Liver (tissue), 3 donors: ENCODE measurements at regions not wholly inside any gene's neighbourhood (a gene's known extent, or its start where the extent isn't known, plus 50 kb on each side); places are given as distances from the start of the nearest gene placed in this dataset.

ENCODE experiments used
- ATF3 ChIP-seq: IDR thresholded peaks from 2 replicates; pipeline ENCODE4 v1.6.1; 2016; ENCODE audit warnings: antibody characterized with exemption
- CTCF ChIP-seq: fragments of 150-350 bp; IDR thresholded peaks from 2 replicates; pipeline ENCODE4 v1.5.1; 2017; ENCODE audit warnings: improper control_type of control experiment, low read depth, low read length; ENCODE audit not compliant: missing input control
- EGR1 ChIP-seq, 2 donors: IDR thresholded peaks; 2 replicates each; pipeline ENCODE4 v1.6.1; 2016 to 2018; ENCODE audit warnings: antibody characterized with exemption in 2 of 2, low read depth in 2 of 2
- GABPA ChIP-seq, 2 donors: IDR thresholded peaks in 1 of 2; conservative IDR thresholded peaks in 1 of 2; 2 replicates each; pipeline ENCODE4 v1.6.1; 2016; ENCODE audit warnings: antibody characterized with exemption in 2 of 2, mild to moderate bottlenecking in 1 of 2, moderate library complexity in 1 of 2
- JUND ChIP-seq, 2 donors: IDR thresholded peaks; 2 replicates each; pipeline ENCODE4 v1.6.1; 2016; ENCODE audit warnings: antibody characterized with exemption in 2 of 2
- RAD21 ChIP-seq, 2 donors: IDR thresholded peaks; 2 replicates each; pipeline ENCODE4 v1.6.1; 2016; ENCODE audit warnings: antibody characterized with exemption in 2 of 2, mild to moderate bottlenecking in 2 of 2
- REST ChIP-seq: IDR thresholded peaks from 2 replicates; pipeline ENCODE4 v1.6.1; 2016; ENCODE audit warnings: antibody characterized with exemption, mild to moderate bottlenecking
- SP1 ChIP-seq: IDR thresholded peaks from 2 replicates; pipeline ENCODE4 v1.6.1; 2018; ENCODE audit warnings: antibody characterized with exemption, mild to moderate bottlenecking
- donor health status: healthy.
- donor health status: healthy.

GRCh38 chr5:118208031-118208453, 780.3 kb downstream of the DTWD2 start:
- TF ChIP-seq CTCF (no peak), REST (no peak), SP1 (no peak), JUND (IDR thresholded peaks at IDR 0.05) (no peak), ATF3 (no peak), RAD21 (IDR thresholded peaks at IDR 0.05) (no peak), GABPA (IDR thresholded peaks at IDR 0.05 in 1 of 2, conservative IDR thresholded peaks at IDR 0.05 in 1 of 2) (no peak), EGR1 (IDR thresholded peaks at IDR 0.05; ENCODE audit: low read depth in 2 of 2) (no peak)
